NCI-H748 treated with DMSO at 0.1 percent for 48 hours (cell line): ENCODE measurements at regions not wholly inside any gene's neighbourhood (a gene's known extent, or its start where the extent isn't known, plus 50 kb on each side); places are given as distances from the start of the nearest gene placed in this dataset.

Experiments used
- DNase-seq: peaks from one replicate; lab custom pipeline; 2025; lab: John Stamatoyannopoulos, UW

GRCh38 chr1:76764638-76765454 lies 102.4 kb upstream of the ST6GALNAC5 start:
- peak; percentile 87 for DNase-seq

DNA sequence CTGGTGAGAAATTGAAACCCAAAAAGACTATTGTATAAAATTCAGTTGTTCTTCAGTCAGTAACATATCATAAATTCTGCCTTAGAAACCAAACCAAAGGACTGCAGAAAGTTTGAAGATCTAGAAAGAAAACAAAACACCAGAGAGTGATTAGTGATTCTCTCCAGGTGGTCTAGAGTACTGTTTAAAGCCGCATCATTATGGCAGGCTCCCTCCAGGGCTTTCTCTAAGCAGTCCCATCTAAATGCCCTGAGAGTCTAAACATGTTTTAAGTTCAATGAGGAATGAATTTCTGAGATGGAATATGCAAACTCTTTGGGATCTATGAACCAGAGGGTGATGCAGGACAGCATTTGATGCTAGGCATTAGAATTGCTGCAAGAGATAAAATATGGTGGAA lies 100.9 kb upstream of the ST6GALNAC5 start:
- no peak for DNase-seq

- no peak for DNase-seq
Observed at GRCh38 chr1:76769911-76770310, 97.4 kb upstream of the ST6GALNAC5 start.

GRCh38 chr1:76770979-76771378 lies 96.3 kb upstream of the ST6GALNAC5 start:
- peak; percentile 31 for DNase-seq

DNA sequence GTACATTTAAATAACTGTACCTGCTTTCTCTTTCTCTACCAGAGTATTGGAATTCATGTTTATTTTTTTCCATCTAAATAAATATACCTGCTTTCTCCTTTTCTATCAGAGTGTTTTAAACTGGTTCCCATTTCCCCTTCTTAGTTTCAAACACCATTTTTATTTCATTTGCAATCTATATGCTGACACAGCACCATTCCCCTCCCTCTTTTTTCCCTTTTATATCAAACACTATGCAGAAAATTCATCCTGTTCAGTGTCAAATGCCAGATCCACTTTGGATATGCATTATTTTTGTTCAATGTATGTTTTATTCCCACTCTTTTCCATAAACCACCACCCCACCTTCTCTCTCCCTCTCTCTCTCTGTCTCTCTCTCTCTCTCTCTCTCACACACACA lies 85.8 kb upstream of the ST6GALNAC5 start:
- no peak for DNase-seq

GRCh38 chr1:76782809-76783208 lies 84.5 kb upstream of the ST6GALNAC5 start:
- DNase-seq: no peak

DNA sequence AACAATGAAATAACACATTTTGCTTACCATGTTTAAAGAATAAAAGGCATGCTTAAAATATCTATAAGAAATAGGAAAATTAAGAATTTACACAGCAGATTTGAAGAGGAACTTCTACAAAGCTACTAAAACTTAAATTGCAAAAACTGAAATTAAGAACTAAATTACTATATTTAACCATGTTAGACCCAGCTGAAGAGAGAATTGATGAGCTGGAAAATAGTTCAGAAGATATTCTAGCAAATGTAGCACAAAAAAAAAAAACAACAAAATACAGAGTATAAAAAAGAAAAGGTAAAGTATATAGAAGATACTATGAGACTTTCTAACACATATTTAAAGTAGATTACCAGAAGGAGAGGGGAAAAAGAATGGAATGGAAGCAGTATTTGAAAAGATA lies 82.8 kb upstream of the ST6GALNAC5 start:
- no peak for DNase-seq

DNA sequence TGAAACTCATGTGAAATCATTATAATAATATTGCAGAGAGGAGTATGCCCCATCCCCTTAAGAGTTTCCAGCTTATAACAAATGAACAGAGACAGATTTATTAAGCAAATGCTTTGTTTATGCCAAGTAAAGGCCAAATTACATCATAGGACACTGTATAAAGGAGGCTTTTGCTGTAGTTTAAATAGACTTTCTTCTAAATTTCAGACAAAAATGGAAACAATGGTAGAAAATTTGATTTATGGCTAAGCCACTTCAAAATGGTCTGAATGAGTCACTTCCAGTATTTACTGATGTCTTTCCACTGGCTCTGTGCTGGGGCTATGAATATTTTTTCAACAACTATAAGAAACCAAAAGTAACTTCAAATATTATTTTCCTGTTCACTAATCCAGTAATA lies 81.1 kb upstream of the ST6GALNAC5 start:
- DNase-seq: no peak

DNA sequence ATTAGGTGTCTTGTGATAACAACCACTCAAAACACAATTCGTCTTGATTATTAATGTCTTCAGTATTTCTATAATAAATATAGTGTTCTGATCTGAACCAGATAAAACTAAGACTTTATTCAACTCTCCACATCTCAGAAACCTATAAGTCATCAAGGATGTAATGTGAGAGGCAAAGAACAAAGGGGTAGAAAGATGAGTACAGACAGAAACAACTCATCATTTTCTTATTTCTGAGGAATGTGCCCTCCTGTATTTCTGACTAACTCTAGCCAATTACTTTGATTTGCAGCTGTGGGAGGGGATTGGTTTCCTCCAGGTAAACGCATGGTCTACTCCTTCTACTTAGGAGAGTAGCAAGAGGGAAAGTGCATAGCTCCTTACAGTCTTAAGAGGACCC lies 73.7 kb upstream of the ST6GALNAC5 start:
- DNase-seq: no peak

- no peak for DNase-seq
Observed at GRCh38 chr1:76799700-76800099, 67.6 kb upstream of the ST6GALNAC5 start.

GRCh38 chr1:76802094-76802493 lies 65.2 kb upstream of the ST6GALNAC5 start:
- no peak for DNase-seq

DNA sequence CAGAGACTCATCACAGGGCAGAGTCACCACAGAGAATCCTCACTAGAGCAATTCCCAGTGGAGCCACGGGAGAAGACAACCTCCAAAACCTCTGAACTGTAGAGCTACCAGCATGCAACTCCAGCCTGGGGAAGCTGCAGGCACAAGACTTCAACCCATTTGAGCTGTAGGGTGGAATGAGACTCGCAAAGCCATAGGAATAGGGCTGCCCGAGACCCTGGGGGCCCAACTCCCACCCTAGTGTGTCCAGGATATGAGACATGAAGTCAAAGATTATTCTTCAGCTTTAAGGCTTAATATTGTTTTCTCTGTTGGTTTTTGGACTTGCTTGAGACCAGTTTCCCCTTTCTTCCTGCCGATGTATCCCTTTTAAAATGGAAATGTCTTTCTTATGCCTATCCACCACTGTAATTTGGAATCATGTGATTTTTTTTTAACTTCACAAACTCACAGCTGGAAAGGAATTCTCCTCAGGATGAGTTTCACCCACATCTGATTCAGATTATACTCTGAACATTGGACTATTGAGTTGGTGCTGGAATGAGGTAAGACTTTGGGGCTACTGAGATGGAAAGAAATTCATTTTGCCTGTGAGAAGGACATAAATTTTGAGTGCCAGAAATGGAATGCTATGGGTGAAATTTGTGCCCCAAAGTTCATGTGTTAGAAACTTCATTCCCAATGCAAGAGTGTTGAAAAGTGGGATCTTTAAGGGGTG lies 59.6 kb upstream of the ST6GALNAC5 start:
- no peak for DNase-seq
